ENCODE measurements at regions not wholly inside any gene's neighbourhood (a gene's known extent, or its start where the extent isn't known, plus 50 kb on each side); places are given as distances from the start of the nearest gene placed in this dataset.

GRCh38 chr18:75341897-75342296, 85.6 kb downstream of the SMIM21 start:
- Histone ChIP-seq H3K27ac (no peak overlapping the region), H3K27me3 (no peaks in the 10 kb centered on the region), H3K4me1 (no peaks in the 10 kb centered on the region), H3K9me3 (no peaks in the 10 kb centered on the region), H3K4me3 (no peak overlapping the region), H3K36me3 (no peaks in the 10 kb centered on the region)
- DNase-seq (ENCODE audit: low spot score in 2 of 2) = no peak
- TF ChIP-seq POLR2AphosphoS5 (IDR thresholded peaks at IDR 0.05) = no peak
- no peak for TF ChIP-seq CTCF (IDR thresholded peaks at IDR 0.05)
- TF ChIP-seq POLR2A (IDR thresholded peaks at IDR 0.05) = no peak
- intact Hi-C loops (cut with DNase I; ENCODE audit: low total_unique reads) = no loop called here

GRCh38 chr18:75341267-75341666, 86.2 kb downstream of the SMIM21 start:
- Histone ChIP-seq H3K27me3 (no peaks in the 10 kb centered on the region), H3K4me3 (no peak overlapping the region), H3K27ac (no peak overlapping the region), H3K9me3 (no peaks in the 10 kb centered on the region), H3K4me1 (no peaks in the 10 kb centered on the region), H3K36me3 (no peaks in the 10 kb centered on the region)
- intact Hi-C loops (cut with DNase I; ENCODE audit: low total_unique reads) = no loop called here
- DNase-seq (ENCODE audit: low spot score in 2 of 2) = no peak
- TF ChIP-seq CTCF (IDR thresholded peaks at IDR 0.05) (no peak), POLR2A (IDR thresholded peaks at IDR 0.05) (no peak), POLR2AphosphoS5 (IDR thresholded peaks at IDR 0.05) (no peak)

- Histone ChIP-seq H3K27me3 (no peaks in the 10 kb centered on the region), H3K4me1 (no peaks in the 10 kb centered on the region), H3K27ac (no peak overlapping the region), H3K9me3 (no peaks in the 10 kb centered on the region), H3K36me3 (no peaks in the 10 kb centered on the region), H3K4me3 (no peak overlapping the region)
- intact Hi-C loops (cut with DNase I; ENCODE audit: low total_unique reads) = no loop called here
- TF ChIP-seq CTCF (IDR thresholded peaks at IDR 0.05) (no peak), POLR2AphosphoS5 (IDR thresholded peaks at IDR 0.05) (no peak), POLR2A (IDR thresholded peaks at IDR 0.05) (no peak)
- no peak for DNase-seq (ENCODE audit: low spot score in 2 of 2)
Measured at GRCh38 chr18:75339936-75340605, 87.4 kb downstream of the SMIM21 start.

Measured in breast epithelium (tissue), 4 donors.